SK-N-SH treated with all-trans-retinoic acid at 6 μM for 48 hours (cell line): ENCODE measurements at regions not wholly inside any gene's neighbourhood (a gene's known extent, or its start where the extent isn't known, plus 50 kb on each side); places are given as distances from the start of the nearest gene placed in this dataset.

ENCODE experiments used
- ATAC-seq: fragments of 200-7000 bp; cut with Tn5 transposase; 3 replicates; pipeline ENCODE4 v1.9.1; 2020; ENCODE audit warnings: mild to moderate bottlenecking, moderate library complexity
- ARNTL ChIP-seq: fragments of 450-650 bp; formaldehyde crosslinking; IDR thresholded peaks from 2 replicates; pipeline ENCODE4 v1.5.0; 2020; ENCODE audit warnings: low read depth, mild to moderate bottlenecking, moderate library complexity, borderline replicate concordance
- BACH2 ChIP-seq: fragments of 250-450 bp; sonication (Bioruptor Pico); IDR thresholded peaks from 2 replicates; pipeline ENCODE4 v1.9.0; 2021; ENCODE audit warnings: mild to moderate bottlenecking, borderline replicate concordance
- CREB5 ChIP-seq: fragments of 250-450 bp; sonication (Bioruptor Pico); IDR thresholded peaks from 2 replicates; pipeline ENCODE4 v1.5.1; 2020; ENCODE audit warnings: low read depth, mild to moderate bottlenecking, moderate library complexity
- CSDC2 ChIP-seq: fragments of 250-450 bp; sonication (Bioruptor Pico); IDR thresholded peaks from 2 replicates; pipeline ENCODE4 v1.5.0; 2020; ENCODE audit warnings: mild to moderate bottlenecking, moderate library complexity
- CSRNP3 ChIP-seq: fragments of 250-450 bp; sonication (Bioruptor Pico); IDR thresholded peaks from 2 replicates; pipeline ENCODE4 v1.5.1; 2021; ENCODE audit warnings: mild to moderate bottlenecking, moderate library complexity
- ESRRG ChIP-seq: fragments of 250-450 bp; sonication (Bioruptor Pico); IDR thresholded peaks from 2 replicates; pipeline ENCODE4 v1.6.1; 2021; ENCODE audit warnings: mild to moderate bottlenecking
- GLIS3 ChIP-seq: fragments of 250-450 bp; sonication (Bioruptor Pico); IDR thresholded peaks from 2 replicates; pipeline ENCODE4 v1.5.0; 2020; ENCODE audit warnings: mild to moderate bottlenecking, moderate library complexity
- ISL1 ChIP-seq: fragments of 250-450 bp; sonication (Bioruptor Pico); IDR thresholded peaks from 2 replicates; pipeline ENCODE4 v2.1.2; 2022; ENCODE audit warnings: mild to moderate bottlenecking, moderate library complexity
- PATZ1 ChIP-seq: fragments of 250-450 bp; sonication (Bioruptor Pico); IDR thresholded peaks from 2 replicates; pipeline ENCODE4 v1.8.0; 2020; ENCODE audit warnings: mild to moderate bottlenecking, moderate library complexity, borderline replicate concordance
- POU6F1 ChIP-seq: fragments of 250-450 bp; sonication (Bioruptor Pico); IDR thresholded peaks from 2 replicates; pipeline ENCODE4 v1.8.0; 2021; ENCODE audit warnings: low read depth, mild to moderate bottlenecking, moderate library complexity, borderline replicate concordance
- PPARA ChIP-seq: fragments of 250-450 bp; sonication (Bioruptor Pico); IDR thresholded peaks from 2 replicates; pipeline ENCODE4 v1.5.0; 2020; ENCODE audit warnings: mild to moderate bottlenecking, borderline replicate concordance
- SNAI2 ChIP-seq: fragments of 250-450 bp; sonication (Bioruptor Pico); IDR thresholded peaks from 2 replicates; pipeline ENCODE4 v1.5.0; 2020; ENCODE audit warnings: mild to moderate bottlenecking, moderate library complexity
- TOX ChIP-seq: fragments of 250-450 bp; sonication (Bioruptor Pico); IDR thresholded peaks from 2 replicates; pipeline ENCODE4 v1.8.0; 2021; ENCODE audit warnings: mild to moderate bottlenecking, moderate library complexity, borderline replicate concordance
- TSHZ2 ChIP-seq: fragments of 250-450 bp; sonication (Bioruptor Pico); IDR thresholded peaks from 2 replicates; pipeline ENCODE4 v1.5.0; 2020; ENCODE audit warnings: mild to moderate bottlenecking, moderate library complexity
- ZC3H10 ChIP-seq: fragments of 250-450 bp; sonication (Bioruptor Pico); IDR thresholded peaks from 2 replicates; pipeline ENCODE4 v1.5.1; 2021; ENCODE audit warnings: mild to moderate bottlenecking, moderate library complexity
- ZFP3 ChIP-seq: fragments of 250-450 bp; sonication (Bioruptor Pico); IDR thresholded peaks from 2 replicates; pipeline ENCODE4 v1.5.0; 2020; ENCODE audit warnings: mild to moderate bottlenecking, moderate library complexity
- ZFP30 ChIP-seq: fragments of 450-650 bp; formaldehyde crosslinking; IDR thresholded peaks from 2 replicates; pipeline ENCODE4 v1.5.0; 2022; ENCODE audit warnings: mild to moderate bottlenecking, moderate library complexity
- ZNF565 ChIP-seq: fragments of 450-650 bp; formaldehyde crosslinking; conservative IDR thresholded peaks from 2 replicates; pipeline ENCODE4 v1.5.0; 2020; ENCODE audit warnings: low read depth, mild to moderate bottlenecking, moderate library complexity
- ZNF8 ChIP-seq: fragments of 450-650 bp; formaldehyde crosslinking; IDR thresholded peaks from 2 replicates; pipeline ENCODE4 v1.5.0; 2020; ENCODE audit warnings: mild to moderate bottlenecking, moderate library complexity

DNA sequence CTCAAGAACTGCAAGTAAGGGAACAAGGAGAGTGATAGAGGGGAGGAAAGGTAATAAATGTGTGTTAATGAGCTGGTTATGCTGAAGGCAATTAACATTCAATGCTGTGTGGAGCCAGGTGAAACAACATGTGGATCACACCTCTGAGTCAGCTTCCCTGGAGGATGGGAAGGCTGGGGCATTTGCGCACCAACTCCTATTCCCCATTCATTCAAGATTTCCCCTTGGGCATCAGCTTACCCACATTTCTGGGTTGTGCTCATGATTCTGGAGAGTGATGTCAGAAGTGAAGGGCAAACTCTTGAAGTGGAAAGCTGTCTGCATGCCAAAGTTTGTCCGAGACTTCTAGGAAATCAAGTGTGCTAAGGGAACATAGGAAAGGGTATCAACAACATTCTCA, 461.4 kb downstream of the MID1IP1 start:
- TF ChIP-seq ZC3H10 (CRISPR knock-in tag) (no peak), ZFP30 (no peak), ARNTL (CRISPR knock-in tag) (no peak), CREB5 (CRISPR knock-in tag) (no peak), ZNF8 (CRISPR knock-in tag) (no peak), ZFP3 (CRISPR knock-in tag) (no peak)
- ATAC-seq, result no peak

DNA sequence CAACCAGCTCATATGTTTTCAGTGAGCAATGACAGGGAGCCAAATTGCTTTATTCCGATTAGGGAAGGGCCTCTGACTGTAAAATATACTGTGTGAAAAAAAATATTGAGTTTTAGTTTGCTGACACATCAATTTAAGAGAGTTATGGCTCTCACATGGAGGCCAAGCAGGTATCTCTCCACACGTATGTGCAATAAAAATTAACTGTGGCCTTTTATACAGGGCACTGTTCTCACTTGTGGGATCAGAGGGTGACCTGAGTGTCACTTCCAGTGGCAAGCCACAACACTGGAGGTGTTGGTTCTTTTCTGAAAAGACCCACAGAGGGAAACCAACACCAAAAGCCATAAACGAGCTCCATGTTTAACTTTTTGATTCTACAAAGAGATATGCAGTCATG, 462.8 kb downstream of the MID1IP1 start:
- ATAC-seq, result no peak

DNA sequence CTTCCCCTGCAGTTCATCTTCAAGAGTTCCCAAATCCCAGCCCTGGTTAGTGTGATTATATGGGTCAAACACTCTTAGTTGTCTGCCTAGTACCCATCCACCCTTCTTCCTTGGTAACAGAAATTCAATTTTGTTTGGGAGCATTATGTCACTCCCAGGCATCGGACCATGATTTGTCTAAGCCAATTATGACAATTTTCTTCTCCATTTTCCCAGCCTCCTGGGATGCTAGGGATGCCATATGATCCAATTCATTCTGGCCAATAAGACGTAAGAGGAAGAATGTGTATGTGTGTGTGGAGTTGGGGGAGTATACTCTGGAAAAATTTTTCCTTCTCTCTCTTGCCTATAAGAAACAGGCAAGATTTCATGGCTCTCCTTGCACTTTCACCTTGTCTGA, 465.9 kb downstream of the MID1IP1 start:
- ATAC-seq, result no peak
- TF ChIP-seq PPARA (CRISPR knock-in tag), result no peak
- TF ChIP-seq ESRRG (CRISPR knock-in tag), result no peak

More for the DNA sequence above, 462.8 kb downstream of the MID1IP1 start:
- no peak for TF ChIP-seq SNAI2 (CRISPR knock-in tag)

- TF ChIP-seq BACH2 (CRISPR knock-in tag) (no peak), PATZ1 (CRISPR knock-in tag) (no peak), SNAI2 (CRISPR knock-in tag) (no peak), ZNF565 (CRISPR knock-in tag) (no peak), GLIS3 (CRISPR knock-in tag) (no peak), ARNTL (CRISPR knock-in tag) (no peak), CREB5 (CRISPR knock-in tag) (no peak), PPARA (CRISPR knock-in tag) (no peak), ZC3H10 (CRISPR knock-in tag) (no peak), ZFP30 (no peak), TOX (CRISPR knock-in tag) (no peak), POU6F1 (no peak), CSDC2 (CRISPR knock-in tag) (no peak), ESRRG (CRISPR knock-in tag) (no peak), ZNF8 (CRISPR knock-in tag) (no peak), CSRNP3 (CRISPR knock-in tag) (no peak), ISL1 (CRISPR knock-in tag) (no peak), TSHZ2 (CRISPR knock-in tag) (no peak)
- TF ChIP-seq, all 23 proteins: peak for 0
- no peak for ATAC-seq
Observed at GRCh38 chrX:39268207-39268606, 466.9 kb downstream of the MID1IP1 start.
